GM12878 (cell line): ENCODE measurements at regions not wholly inside any gene's neighbourhood (a gene's known extent, or its start where the extent isn't known, plus 50 kb on each side); places are given as distances from the start of the nearest gene placed in this dataset.

Experiments
- ATAC-seq: fragments of 200-7000 bp; cut with Tn5 transposase; 3 replicates; pipeline ENCODE4 v1.9.1; 2020; ENCODE audit warnings: mild to moderate bottlenecking, moderate library complexity
- BruUV-seq: library from RNA; stranded (reverse); fragments of 400-500 nt; replicated peaks from 2 replicates; lab custom pipeline; 2021; lab: Mats Ljungman, UMichigan
- CTCF ChIA-PET: fragments of 300-600 bp; sonication (Branson Sonifier 250); formaldehyde crosslinking; extraction: SDS; loops from one replicate; lab custom pipeline; 2021; ENCODE audit warnings: inconsistent platforms; lab: Yijun Ruan, JAX
- POLR2A ChIA-PET: fragments of 350-600 bp; formaldehyde crosslinking; extraction: SDS; loops from one replicate; lab custom pipeline; 2021; ENCODE audit warnings: inconsistent platforms; lab: Charles Lee
- RAD21 ChIA-PET: fragments of 300-600 bp; sonication (Branson Sonifier 250); formaldehyde crosslinking; loops from one replicate; lab custom pipeline; 2023; ENCODE audit warnings: antibody characterized with exemption; ENCODE audit not compliant: unreplicated experiment; lab: Charles Lee
- SMC1A ChIA-PET: fragments of 300-600 bp; sonication (Branson Sonifier 250); formaldehyde crosslinking; loops from one replicate; lab custom pipeline; 2023; ENCODE audit not compliant: unreplicated experiment, uncharacterized antibody; lab: Charles Lee
- DNase-seq: peaks from one replicate; pipeline ENCODE4 v3.0.0-alpha.2; 2011; ENCODE audit warnings: low read depth, low spot score
- FAIRE-seq: peaks from 3 replicates; lab custom pipeline; 2011; peaks lifted over from hg19 to GRCh38; lab: Jason Lieb, UNC
- H2AFZ ChIP-seq: 2 replicates; pipeline ENCODE4 v1.6.0; 2011; ENCODE audit warnings: low read depth, low read length, control low read depth; ENCODE audit not compliant: control insufficient read depth
- H3K27ac ChIP-seq: 2 replicates; pipeline ENCODE4 v1.5.1; 2011; ENCODE audit warnings: control low read depth; ENCODE audit not compliant: control insufficient read depth, insufficient read depth
- H3K27me3 ChIP-seq, 2 experiments: replicated peaks in 1 of 2; 2 replicates each; pipeline versions ENCODE4 v1.6.0 to v1.6.1; 2011; ENCODE audit warnings: low read length in 1 of 2; ENCODE audit not compliant: control insufficient read depth in 2 of 2, insufficient read depth in 2 of 2
- H3K36me3 ChIP-seq, 2 experiments: 2 replicates each; pipeline ENCODE4 v1.5.1; 2011; ENCODE audit warnings: low read length in 1 of 2; ENCODE audit not compliant: control insufficient read depth in 2 of 2, insufficient read depth in 2 of 2
- H3K4me1 ChIP-seq: 2 replicates; pipeline ENCODE4 v1.6.1; 2011; ENCODE audit warnings: mild to moderate bottlenecking, low read length, moderate library complexity, mixed read lengths; ENCODE audit not compliant: control insufficient read depth, insufficient read depth
- H3K4me2 ChIP-seq: 2 replicates; pipeline ENCODE4 v1.6.0; 2011; ENCODE audit warnings: control low read depth; ENCODE audit not compliant: control insufficient read depth, insufficient read depth
- H3K4me3 ChIP-seq: fragments of 200-600 bp; sonication (generic); 2 replicates; pipeline ENCODE4 v1.5.1; 2016
- H3K79me2 ChIP-seq: 2 replicates; pipeline ENCODE4 v1.6.0; 2011; ENCODE audit warnings: low read length; ENCODE audit not compliant: control insufficient read depth, insufficient read depth
- H3K9ac ChIP-seq: 2 replicates; pipeline ENCODE4 v1.8.0; 2011; ENCODE audit warnings: low read length, control low read depth, mixed read lengths; ENCODE audit not compliant: control insufficient read depth, insufficient read depth
- H3K9me3 ChIP-seq: replicated peaks from 3 replicates; pipeline ENCODE4 v1.5.1; 2011; ENCODE audit warnings: mild to moderate bottlenecking, low read length; ENCODE audit not compliant: control insufficient read depth, insufficient read depth
- H4K20me1 ChIP-seq: 2 replicates; pipeline ENCODE4 v1.6.0; 2011; ENCODE audit not compliant: control insufficient read depth, insufficient read depth
- ATF7 ChIP-seq: fragments of 450-650 bp; IDR thresholded peaks from 2 replicates; pipeline ENCODE4 v1.6.1; 2016; ENCODE audit warnings: low read depth, mild to moderate bottlenecking
- EED ChIP-seq: sonication (generic); IDR thresholded peaks from 2 replicates; pipeline ENCODE4 v1.6.1; 2016; ENCODE audit warnings: antibody characterized with exemption, low read depth
- HDGF ChIP-seq: fragments of 450-650 bp; IDR thresholded peaks from 2 replicates; pipeline ENCODE4 v1.6.1; 2016; ENCODE audit warnings: antibody characterized with exemption
- MYC ChIP-seq: IDR thresholded peaks from 2 replicates; pipeline ENCODE4 v1.6.1; 2011; ENCODE audit warnings: mild to moderate bottlenecking, low read length, moderate library complexity, inconsistent platforms; ENCODE audit not compliant: insufficient read depth, insufficient replicate concordance, insufficient read length, severe bottlenecking
- WGBS: methylation state at CpG from one replicate; pipeline ENCODE4 v1.1.6; 2016; ENCODE audit warnings: low lambda C conversion rate; ENCODE audit not compliant: insufficient replicate concordance, insufficient coverage; ENCODE audit errors: missing lambda C conversion rate; 5-methylcytosine and 5-hydroxymethylcytosine counted together
- in situ Hi-C: fragments of 300-500 bp; cut with MboI; formaldehyde crosslinking; loops from 9 replicates; pipeline ENCODE4 v1.14.3; 2018; ENCODE audit warnings: mixed read lengths
- intact Hi-C: fragments of 100-400 bp; cut with micrococcal nuclease; formaldehyde crosslinking; loops from one replicate; pipeline ENCODE4 v1.14.2; 2022; ENCODE audit not compliant: unreplicated experiment
- TF ChIP-seq, protein P1 (sequence below): fragments of 450-650 bp; IDR thresholded peaks from 2 replicates; pipeline ENCODE4 v1.6.1; 2017; ENCODE audit warnings: antibody characterized with exemption, mild to moderate bottlenecking, moderate library complexity

DNA sequence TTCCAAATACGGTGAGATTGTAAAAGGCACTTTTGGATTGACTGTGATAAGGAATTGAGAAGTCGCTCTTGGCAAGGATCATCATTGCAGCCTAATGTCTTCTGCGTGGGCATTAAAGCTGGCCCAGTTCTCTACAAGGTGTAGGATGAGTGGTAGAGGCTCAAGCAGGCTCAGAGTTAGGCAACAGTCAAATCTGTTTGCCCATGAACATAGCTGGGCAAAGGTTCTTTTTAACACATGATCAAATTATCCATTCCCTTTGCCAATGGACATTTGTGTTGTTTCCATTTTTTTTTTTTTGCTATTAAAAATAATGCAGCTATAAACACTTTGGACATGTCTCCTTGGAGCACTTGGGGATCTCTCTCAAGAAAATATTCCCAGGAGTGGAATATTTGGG is 229.1 kb upstream of the FAT1 start:
- H3K4me2 ChIP-seq, result no peak overlapping the region
- ChIA-PET SMC1A (no interaction called here), RAD21 (no interaction called here)
- H2AFZ ChIP-seq, result no peak overlapping the region
- H3K79me2 ChIP-seq, result no peaks in the 10 kb centered on the region
- H3K9me3 ChIP-seq, result no peaks in the 10 kb centered on the region
- H3K36me3 ChIP-seq, result no peaks in the 10 kb centered on the region
- no peak for FAIRE-seq
- BruUV-seq, result no TSS peak
- TF ChIP-seq HDGF (no peak), ATF7 (no peak), EED (no peak), MYC (no peak)
- TF ChIP-seq, protein P1, sequence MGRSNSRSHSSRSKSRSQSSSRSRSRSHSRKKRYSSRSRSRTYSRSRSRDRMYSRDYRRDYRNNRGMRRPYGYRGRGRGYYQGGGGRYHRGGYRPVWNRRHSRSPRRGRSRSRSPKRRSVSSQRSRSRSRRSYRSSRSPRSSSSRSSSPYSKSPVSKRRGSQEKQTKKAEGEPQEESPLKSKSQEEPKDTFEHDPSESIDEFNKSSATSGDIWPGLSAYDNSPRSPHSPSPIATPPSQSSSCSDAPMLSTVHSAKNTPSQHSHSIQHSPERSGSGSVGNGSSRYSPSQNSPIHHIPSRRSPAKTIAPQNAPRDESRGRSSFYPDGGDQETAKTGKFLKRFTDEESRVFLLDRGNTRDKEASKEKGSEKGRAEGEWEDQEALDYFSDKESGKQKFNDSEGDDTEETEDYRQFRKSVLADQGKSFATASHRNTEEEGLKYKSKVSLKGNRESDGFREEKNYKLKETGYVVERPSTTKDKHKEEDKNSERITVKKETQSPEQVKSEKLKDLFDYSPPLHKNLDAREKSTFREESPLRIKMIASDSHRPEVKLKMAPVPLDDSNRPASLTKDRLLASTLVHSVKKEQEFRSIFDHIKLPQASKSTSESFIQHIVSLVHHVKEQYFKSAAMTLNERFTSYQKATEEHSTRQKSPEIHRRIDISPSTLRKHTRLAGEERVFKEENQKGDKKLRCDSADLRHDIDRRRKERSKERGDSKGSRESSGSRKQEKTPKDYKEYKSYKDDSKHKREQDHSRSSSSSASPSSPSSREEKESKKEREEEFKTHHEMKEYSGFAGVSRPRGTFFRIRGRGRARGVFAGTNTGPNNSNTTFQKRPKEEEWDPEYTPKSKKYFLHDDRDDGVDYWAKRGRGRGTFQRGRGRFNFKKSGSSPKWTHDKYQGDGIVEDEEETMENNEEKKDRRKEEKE, result no peak
- TF ChIP-seq, all 136 proteins: peak for 0
- no peak for ATAC-seq
- in situ Hi-C loops (no loop called here), intact Hi-C loops (no loop called here)
- no peak overlapping the region for H3K27ac ChIP-seq
- H3K9ac ChIP-seq, result no peak overlapping the region
- 31% methylated on average over 3 of the region's 3 CpGs for WGBS
- no peak for DNase-seq
- CTCF ChIA-PET, result no interaction called here
- no peaks in the 10 kb centered on the region for H3K27me3 ChIP-seq
- H3K4me3 ChIP-seq, result no peak overlapping the region
- no peaks in the 10 kb centered on the region for H3K4me1 ChIP-seq
- H4K20me1 ChIP-seq, result no peaks in the 10 kb centered on the region
- POLR2A ChIA-PET, result no interaction called here
